H4 (cell line): ENCODE measurements at regions not wholly inside any gene's neighbourhood (a gene's known extent, or its start where the extent isn't known, plus 50 kb on each side); places are given as distances from the start of the nearest gene placed in this dataset.
"Not testable (repeated sequence)": the region's sequence is repeated elsewhere in the genome, so short reads cannot be mapped to it uniquely, and the experiment has no call there.

ENCODE experiments used
- DNase-seq: peaks from one replicate; pipeline ENCODE4 v3.0.0-alpha.2; 2015; ENCODE audit warnings: low spot score

DNA sequence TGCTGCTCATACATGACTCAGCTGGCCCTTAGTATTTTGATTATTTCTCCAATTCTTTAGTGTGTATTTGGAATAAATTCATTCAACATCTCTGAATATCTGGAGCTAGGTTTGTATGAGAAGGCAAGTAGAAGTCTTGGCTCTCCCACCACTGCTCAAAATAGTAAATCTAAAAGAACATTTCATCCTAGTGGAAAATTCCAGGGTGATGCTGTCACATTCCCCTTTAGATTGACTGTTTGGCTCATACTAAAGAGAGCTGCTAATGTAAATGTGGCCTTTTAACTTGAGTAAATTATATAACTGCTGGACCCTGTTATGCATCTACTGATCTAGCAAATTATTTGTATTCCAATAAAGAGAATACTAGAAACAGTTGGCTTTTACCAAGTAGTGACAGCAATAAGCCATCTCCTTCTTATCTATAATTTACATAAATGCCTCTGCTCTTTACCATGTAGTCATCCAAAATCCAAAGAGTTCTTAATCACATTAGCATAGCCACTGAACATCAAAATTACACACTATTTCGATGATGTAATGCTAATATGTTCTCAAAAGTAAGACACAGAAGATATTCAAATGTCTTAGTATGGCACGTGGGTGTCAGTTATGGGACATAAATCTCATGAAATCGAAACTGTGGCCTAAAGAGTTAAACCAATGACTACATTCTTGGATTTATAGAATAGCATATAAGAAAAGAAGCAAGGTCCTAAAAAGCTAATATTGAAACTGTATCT lies 86.9 kb upstream of the KCND2 start:
- no peak for DNase-seq

DNA sequence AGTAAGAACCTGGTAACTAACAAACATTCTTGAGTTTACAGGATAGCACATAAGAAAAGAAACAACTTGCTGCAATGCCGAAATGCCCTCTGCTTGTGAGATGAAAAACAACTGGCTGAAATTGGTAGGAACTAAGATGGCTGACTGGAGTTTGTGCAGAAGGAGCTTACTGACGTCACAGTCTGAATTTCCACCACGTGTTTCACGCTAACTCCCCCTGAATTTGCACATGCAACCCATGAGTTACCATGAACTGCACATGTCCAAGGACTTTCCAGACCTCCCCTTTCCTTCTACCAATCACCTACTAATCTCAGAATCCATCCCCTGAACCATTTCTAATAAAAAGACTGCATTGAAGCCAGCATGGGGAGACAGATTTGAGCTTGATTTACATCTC lies 86.3 kb upstream of the KCND2 start:
- DNase-seq, result no peak

- DNase-seq, result no peak
Measured at GRCh38 chr7:120189623-120190022, 83.4 kb upstream of the KCND2 start.

GRCh38 chr7:120190109-120190508 lies 82.9 kb upstream of the KCND2 start:
- DNase-seq, result no peak

DNA sequence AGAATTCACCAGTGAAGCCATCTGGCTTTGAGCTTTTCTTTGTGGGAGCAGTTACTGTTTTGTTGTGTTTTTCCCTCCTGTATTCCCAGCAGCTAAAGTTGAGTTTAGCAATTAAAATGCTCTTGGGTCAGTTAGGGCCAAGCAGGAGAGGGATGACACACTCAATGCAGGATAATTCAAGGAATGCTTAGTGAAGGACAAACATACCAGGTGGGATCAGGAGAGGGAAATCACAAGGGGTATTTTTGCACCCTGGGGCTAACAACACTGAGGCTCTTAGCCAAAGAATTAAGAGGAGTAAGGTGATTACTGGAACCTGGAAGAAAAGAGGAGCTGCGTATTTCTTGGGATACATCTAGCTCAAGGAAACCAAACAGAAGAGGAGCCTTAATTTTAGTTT lies 82.4 kb upstream of the KCND2 start:
- DNase-seq, result no peak

DNA sequence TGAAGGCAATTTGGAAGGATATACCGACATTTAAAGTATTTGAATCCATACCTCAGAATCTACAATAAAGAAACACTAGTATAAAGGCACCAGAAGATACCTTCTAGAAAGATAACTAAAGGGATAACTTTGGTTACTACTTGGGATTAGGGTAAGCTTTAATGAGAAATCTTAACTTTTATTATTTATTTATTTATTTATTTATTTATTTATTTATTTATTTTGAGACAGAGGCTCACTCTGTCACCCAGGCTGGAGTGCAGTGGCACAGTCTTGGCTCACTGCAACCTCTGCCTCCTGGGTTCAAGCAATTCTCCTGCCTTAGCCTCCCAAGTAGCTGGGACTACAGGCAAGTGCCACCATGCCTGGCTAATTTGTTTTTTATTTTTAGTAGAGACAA lies 81.6 kb upstream of the KCND2 start:
- not testable (repeated sequence) for DNase-seq

DNA sequence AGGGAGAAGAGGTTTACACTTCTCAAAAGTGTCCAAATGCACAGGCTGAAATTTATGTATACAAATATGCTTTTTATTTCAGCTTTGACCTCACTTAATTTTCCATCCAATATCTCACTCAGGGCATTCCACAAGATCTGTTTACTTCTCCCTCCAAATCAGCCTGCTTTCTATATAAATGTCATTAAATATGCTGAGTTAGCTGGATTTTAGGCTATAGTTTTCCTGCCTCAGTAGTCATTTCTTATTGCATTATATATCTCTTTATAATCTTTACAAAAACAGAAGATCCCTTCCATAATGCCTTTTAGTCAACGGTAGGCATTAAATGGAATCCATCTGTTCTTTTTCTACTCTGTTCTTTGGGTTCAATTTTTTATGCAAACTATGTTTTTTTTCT lies 71.7 kb upstream of the KCND2 start:
- no peak for DNase-seq

DNA sequence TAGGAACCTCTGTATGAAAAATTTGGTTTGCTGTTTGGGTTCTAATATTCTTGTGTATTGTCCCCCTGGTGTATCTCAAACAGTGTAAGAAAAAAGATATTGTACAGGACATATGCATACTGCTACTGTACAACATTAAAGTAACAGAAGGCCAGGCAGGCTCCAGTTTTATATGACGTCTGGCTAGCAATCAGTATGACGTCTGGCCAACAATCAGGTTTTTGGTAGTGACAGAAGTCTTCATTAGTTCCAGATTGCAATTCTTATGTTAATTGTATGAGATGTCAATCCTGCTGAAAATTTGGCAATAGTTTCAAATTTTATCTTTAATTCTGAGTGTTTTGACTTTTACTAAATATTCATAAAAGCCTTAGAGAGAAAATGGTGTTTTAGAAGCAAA lies 67.9 kb upstream of the KCND2 start:
- DNase-seq, result no peak

- DNase-seq, result no peak
Measured at GRCh38 chr7:120207037-120207436, 65.9 kb upstream of the KCND2 start.

DNA sequence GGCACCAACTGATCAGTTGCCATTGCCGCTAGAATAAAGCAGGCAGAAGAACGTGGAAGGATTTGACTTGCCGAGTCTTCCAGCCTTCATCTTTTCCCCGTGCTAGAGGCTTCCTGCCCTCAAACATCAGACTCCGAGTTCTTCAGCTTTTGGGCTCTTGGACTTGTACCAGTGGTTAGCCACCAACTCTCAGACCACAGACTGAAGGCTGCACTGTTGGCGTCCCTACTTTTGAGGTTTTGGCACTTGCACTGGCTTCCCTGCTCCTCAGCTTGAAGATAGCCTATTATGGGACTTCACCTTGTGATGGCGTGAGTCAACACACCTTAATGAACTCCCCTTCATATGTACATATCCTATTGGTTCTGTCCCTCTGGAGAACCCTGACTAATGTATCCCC lies 57.3 kb upstream of the KCND2 start:
- no peak for DNase-seq

DNA sequence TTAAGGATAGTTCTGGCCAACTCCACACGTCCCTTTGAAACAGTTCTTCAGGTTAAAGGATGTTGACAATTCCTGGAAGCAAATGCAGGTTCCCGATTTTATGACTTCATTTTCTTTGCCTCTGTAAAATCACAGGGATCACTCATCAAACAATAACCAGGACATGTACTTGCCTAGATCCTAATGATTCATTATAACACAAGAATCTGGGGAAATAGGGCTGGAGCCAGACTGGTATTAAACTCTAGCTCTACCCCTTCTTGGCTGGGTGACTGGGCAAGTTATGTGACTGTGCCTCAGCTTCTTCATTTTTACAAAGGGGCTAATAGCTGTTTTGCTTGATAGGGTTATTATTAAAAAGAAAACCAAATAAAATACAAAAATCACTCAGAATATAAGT lies 56.0 kb upstream of the KCND2 start:
- DNase-seq, result no peak

- peak; percentile 51 for DNase-seq
Measured at GRCh38 chr7:120218712-120219111, 54.3 kb upstream of the KCND2 start.

- no peak for DNase-seq
Measured at GRCh38 chr7:120221666-120222065, 51.3 kb upstream of the KCND2 start.
